ENCODE measurements at regions not wholly inside any gene's neighbourhood (a gene's known extent, or its start where the extent isn't known, plus 50 kb on each side); places are given as distances from the start of the nearest gene placed in this dataset.
"Not testable (repeated sequence)": the region's sequence is repeated elsewhere in the genome, so short reads cannot be mapped to it uniquely, and the experiment has no call there.

- DNase-seq (ENCODE audit: low read depth), result no peak
- no peak for TF ChIP-seq CTCF (conservative IDR thresholded peaks at IDR 0.05; ENCODE audit: low read depth, low read length)
Measured at GRCh38 chr18:27527856-27528255, 342.7 kb upstream of the CHST9 start.

DNA sequence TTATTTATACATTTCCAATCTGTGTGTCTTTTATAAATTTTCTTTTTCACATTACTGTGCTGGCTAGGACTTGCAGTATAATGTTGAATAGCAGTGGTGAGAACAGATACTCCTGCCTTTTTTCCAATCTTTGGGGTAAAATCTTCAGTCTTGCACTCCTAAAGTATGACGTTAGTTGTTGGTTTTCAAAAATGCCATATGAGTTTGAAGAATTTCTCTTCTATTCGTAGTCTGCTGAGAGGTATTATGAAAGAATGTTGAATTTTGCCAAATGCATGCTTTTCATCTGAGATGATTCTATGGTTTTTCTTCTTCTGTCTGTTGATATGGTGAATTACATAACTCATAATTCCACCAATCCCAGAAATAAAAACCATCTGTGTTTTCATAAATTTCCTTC is 335.3 kb upstream of the CHST9 start:
- DNase-seq (ENCODE audit: low read depth), result no peak
- no peak for TF ChIP-seq CTCF (conservative IDR thresholded peaks at IDR 0.05; ENCODE audit: low read depth, low read length)
- no peak overlapping the region for H3K4me3 ChIP-seq (ENCODE audit: low read length)

More at GRCh38 chr18:27527856-27528255, 342.7 kb upstream of the CHST9 start:
- H3K4me3 ChIP-seq (ENCODE audit: low read length), result no peak overlapping the region

GRCh38 chr18:27510036-27510633 is 325.0 kb upstream of the CHST9 start:
- not testable (repeated sequence) for H3K4me3 ChIP-seq (ENCODE audit: low read length); DNase-seq (ENCODE audit: low read depth)

DNA sequence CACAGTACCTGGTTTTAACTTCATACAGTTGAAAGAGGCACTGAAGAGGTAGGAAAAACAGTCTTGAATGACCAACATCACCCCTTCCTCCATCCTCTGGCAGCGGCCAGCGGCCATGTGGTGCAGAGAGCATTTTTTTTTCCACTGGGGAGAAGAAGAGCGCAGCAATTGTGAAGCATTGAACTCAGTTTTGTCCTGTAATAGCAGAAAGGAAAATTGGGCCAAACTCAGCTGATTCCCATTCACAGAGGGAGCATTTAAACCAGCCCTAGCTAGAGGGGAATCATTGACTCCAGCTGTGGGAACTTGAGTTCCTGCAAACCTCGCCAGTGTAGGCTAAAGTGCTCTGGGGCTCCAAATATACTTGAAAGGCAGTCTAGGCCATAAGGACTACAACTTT is 316.6 kb upstream of the CHST9 start:
- no peak for DNase-seq (ENCODE audit: low read depth)
- no peak overlapping the region for H3K4me3 ChIP-seq (ENCODE audit: low read length)
- TF ChIP-seq CTCF (conservative IDR thresholded peaks at IDR 0.05; ENCODE audit: low read depth, low read length), result no peak

- DNase-seq (ENCODE audit: low read depth), result no peak
- H3K4me3 ChIP-seq (ENCODE audit: low read length), result no peak overlapping the region
- no peak for TF ChIP-seq CTCF (conservative IDR thresholded peaks at IDR 0.05; ENCODE audit: low read depth, low read length)
Measured at GRCh38 chr18:27500531-27500930, 315.4 kb upstream of the CHST9 start.

GRCh38 chr18:27497246-27497645 is 312.1 kb upstream of the CHST9 start:
- no peak for TF ChIP-seq CTCF (conservative IDR thresholded peaks at IDR 0.05; ENCODE audit: low read depth, low read length)
- no peak overlapping the region for H3K4me3 ChIP-seq (ENCODE audit: low read length)
- no peak for DNase-seq (ENCODE audit: low read depth)

- no peak overlapping the region for H3K4me3 ChIP-seq (ENCODE audit: low read length)
- TF ChIP-seq CTCF (conservative IDR thresholded peaks at IDR 0.05; ENCODE audit: low read depth, low read length), result no peak
- DNase-seq (ENCODE audit: low read depth), result no peak
Measured at GRCh38 chr18:27493182-27493581, 308.1 kb upstream of the CHST9 start.

- TF ChIP-seq CTCF (conservative IDR thresholded peaks at IDR 0.05; ENCODE audit: low read depth, low read length), result no peak
- no peak for DNase-seq (ENCODE audit: low read depth)
- H3K4me3 ChIP-seq (ENCODE audit: low read length), result no peak overlapping the region
Measured at GRCh38 chr18:27491772-27492171, 306.7 kb upstream of the CHST9 start.

All from retinal pigment epithelial cell (primary cell).